LHCN-M2 (cell line): ENCODE measurements at regions not wholly inside any gene's neighbourhood (a gene's known extent, or its start where the extent isn't known, plus 50 kb on each side); places are given as distances from the start of the nearest gene placed in this dataset.
"Not testable (repeated sequence)": the region's sequence is repeated elsewhere in the genome, so short reads cannot be mapped to it uniquely, and the experiment has no call there.

Experiments
- DNase-seq: peaks from one replicate; pipeline ENCODE4 v3.0.0-alpha.2; 2012; ENCODE audit warnings: low read depth

- not testable (repeated sequence) for DNase-seq
Observed at GRCh38 chr9:95391271-95391670, 73.8 kb upstream of the FANCC start.

DNA sequence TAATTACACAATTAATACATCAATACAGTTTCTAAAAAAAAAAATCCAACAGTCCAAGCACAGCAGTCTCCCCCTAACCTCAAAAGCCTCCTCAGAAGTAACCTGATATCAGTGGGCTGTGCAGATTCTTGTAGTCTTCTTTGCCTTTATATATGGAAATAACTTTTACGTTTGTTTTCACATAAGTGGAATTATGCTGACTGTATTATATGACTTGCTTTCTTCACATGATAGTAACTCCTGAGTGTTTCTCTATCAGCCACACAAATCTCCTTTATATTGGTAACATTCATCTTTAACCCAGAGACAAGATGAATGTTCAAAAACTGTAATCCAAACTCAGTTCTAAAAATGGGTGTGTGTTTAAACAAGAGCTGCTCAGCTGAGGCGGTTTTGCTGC lies 71.9 kb upstream of the FANCC start:
- DNase-seq, result no peak

- DNase-seq, result no peak
Observed at GRCh38 chr9:95386843-95387242, 69.3 kb upstream of the FANCC start.

DNA sequence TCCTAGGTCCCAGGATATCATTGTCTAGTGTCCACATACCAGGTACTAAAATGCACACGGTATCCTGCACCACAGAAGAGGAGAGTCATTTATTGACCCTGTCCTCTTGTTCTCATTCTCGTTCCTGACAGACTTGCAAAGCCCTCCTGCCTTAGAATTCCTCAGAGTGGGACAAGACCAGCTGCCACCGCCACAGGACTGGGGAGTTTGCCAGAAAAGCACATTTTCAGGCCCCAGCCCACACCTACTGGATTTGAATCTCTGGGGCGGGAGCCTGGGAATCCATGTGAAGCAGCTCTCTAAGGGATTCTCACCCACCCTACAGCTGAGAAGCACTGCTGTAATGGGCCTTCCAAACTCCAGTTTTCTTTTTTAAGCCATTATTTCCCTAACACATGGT lies 68.0 kb upstream of the FANCC start:
- DNase-seq, result no peak

GRCh38 chr9:95383845-95384244 lies 66.3 kb upstream of the FANCC start:
- no peak for DNase-seq

DNA sequence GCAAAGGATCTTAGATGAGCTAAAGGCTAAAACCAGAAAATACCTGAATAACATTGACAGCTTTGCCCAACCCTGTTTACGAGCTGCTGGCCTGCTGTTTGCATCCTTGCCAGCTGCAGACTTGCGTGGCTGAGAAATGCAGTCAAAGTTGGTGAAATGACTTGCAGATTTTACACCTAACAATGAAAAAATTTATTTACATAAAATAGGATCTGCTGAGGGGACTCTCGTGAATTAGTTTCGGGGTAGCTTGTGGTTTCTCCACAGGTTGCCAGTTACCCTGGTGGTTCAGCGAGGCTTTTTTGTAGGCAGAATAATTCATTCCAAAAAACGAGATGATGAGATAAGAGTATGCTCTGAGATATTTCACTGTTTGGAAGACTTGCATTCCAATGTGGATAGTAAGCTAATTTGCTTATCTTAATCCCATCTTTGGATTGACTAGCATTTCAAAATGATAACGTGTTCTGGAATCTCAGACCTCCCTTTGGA lies 65.7 kb upstream of the FANCC start:
- DNase-seq, result peak; percentile 5

DNA sequence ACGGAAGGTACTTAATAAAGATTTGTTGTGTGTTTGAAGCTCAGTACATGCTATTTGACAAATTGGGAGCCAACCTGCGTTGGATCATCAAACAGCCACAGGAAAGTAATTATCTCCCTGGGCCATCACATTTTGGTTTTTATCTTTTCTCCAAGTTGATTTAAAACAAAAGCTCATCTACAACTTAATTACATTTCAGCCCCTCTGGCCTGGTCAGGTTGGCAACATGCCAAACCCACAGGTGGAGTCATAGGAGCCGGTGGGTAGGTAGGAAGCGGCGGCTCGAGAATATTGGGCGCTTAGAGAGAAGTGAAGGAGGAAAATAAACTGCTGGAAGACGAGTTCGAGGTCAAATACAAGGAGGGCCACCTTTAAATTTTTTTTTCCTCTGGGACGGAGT lies 64.9 kb upstream of the FANCC start:
- no peak for DNase-seq

DNA sequence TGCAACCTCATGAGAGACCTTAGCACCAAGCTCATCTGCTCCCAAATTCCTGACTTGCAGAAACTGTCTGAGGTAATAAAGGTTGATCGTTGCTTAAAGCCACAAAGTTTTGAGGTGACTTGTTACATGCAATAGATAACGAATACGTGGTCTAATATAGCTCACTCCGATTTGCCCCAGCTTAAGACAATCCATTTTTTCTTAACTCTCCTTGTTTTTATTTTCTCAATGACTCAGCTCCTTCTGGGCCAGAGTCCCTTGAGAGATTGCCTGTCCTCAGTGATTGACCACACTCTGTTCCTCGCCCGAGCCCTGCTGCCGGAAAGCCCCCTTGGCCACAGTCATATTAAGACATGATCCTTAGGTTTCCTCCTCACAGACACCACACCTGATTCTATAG lies 63.7 kb upstream of the FANCC start:
- peak; percentile 50 for DNase-seq

DNA sequence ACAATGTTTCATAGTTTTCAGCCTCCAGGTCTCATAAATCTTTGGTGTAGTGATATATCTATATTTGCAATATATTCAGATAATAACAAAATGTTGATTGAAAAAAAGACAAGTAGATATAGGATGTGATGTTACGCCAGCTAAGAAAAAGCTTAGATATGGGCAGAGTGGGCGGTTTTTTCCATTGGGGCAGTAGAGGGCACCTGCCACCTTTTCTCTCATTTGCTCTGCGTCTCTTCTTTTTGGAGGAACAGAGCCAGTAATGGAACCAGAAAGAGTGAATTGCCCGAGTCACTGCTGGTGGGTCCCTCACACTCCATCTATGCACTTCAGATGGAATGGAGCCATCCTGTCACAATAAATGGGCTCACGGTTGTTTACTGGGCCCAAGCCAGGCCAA lies 62.1 kb upstream of the FANCC start:
- no peak for DNase-seq

GRCh38 chr9:95373782-95374487 lies 56.4 kb upstream of the FANCC start:
- no peak for DNase-seq

- no peak for DNase-seq
Observed at GRCh38 chr9:95373069-95373681, 55.7 kb upstream of the FANCC start.

GRCh38 chr9:95370064-95370463 lies 52.6 kb upstream of the FANCC start:
- no peak for DNase-seq

DNA sequence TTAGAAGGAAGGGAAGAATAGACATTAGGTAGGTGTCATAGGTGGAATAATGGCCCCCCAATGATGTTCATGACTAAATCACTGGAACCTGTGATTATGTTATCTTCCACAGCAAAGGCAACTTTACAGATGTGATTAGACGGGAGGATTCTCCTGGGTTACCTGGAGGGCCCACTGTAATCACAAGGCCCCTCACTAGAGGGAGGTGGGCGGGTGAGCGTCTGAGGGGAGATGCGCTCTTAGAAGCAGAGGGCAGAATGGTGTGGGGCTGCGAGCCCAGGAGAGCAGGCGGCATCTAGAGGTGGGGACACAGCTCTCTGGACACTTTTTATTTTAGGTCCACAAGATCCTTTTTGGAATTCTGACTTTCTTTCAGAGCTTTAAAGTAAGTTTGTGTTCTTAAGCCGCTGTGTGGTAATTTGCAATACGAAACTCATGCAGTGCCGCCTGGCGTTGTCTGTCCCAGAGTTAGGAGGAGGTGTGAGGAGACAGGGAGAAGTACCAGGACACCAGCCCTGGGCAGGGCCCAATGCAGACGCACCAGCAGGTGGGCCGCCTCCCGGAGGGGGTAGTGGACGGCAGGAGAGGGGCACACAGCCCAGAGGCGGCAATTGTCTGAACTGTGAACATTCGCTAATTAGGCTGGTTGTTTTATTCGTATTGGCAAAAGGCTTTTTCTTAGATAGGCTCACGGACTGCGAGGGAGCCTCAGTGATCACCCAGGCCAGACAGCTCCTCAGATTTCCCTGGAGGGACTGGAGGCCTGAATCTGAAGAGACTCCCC lies 51.1 kb upstream of the FANCC start:
- no peak for DNase-seq
